ENCODE measurements at regions not wholly inside any gene's neighbourhood (a gene's known extent, or its start where the extent isn't known, plus 50 kb on each side); places are given as distances from the start of the nearest gene placed in this dataset.

DNA sequence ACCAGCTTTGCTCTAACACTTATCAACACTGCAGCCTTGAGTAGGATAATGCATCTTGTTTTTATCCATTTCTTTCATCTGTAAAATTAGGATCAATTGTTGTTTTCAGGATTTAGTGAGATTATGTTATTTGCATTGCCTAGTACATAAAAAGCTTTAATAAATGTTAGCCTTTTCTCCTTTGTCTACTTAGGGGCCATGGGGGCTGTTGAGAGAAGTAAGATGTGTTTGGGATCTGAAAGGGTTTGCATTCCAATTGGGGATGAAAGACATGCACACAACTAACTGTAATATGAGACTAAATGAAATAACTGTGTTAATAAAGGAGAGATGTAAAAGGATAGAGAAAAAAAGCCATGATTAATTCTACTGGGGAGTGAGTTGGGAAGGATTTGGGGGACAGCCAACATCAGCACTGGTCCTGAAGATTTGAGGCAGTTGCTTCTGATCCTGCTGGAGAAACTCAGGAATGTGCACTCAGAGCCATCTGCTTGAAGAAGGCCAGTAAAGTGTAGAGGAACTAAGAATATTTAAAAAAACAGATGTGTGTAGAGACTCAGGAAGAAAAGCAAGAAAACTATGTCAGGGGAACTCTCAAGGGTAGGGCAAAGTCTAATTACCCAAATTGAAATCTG lies 236.3 kb downstream of the OLFM4 start:
- no peak overlapping the region for H3K4me3 ChIP-seq (ENCODE audit: low read depth in 1 of 2, low read length in 2 of 2)
- no peaks in the 10 kb centered on the region for H3K27me3 ChIP-seq (ENCODE audit: insufficient read depth, low read length, poor library complexity)
- ATAC-seq (ENCODE audit: insufficient read depth, low read depth), result no peak
- no peak overlapping the region for H3K4me2 ChIP-seq (ENCODE audit: insufficient read depth, low read length)
- no peaks in the 10 kb centered on the region for H3K9me3 ChIP-seq (ENCODE audit: insufficient read depth, low read length, severe bottlenecking)
- no peak overlapping the region for H3K27ac ChIP-seq (ENCODE audit: low read length)
- DNase-seq, result no peak
- no peaks in the 10 kb centered on the region for H3K4me1 ChIP-seq (ENCODE audit: insufficient read depth, low read length)
- no peaks in the 10 kb centered on the region for H3K79me2 ChIP-seq (ENCODE audit: insufficient read depth, low read length)
- TF ChIP-seq, protein P1, sequence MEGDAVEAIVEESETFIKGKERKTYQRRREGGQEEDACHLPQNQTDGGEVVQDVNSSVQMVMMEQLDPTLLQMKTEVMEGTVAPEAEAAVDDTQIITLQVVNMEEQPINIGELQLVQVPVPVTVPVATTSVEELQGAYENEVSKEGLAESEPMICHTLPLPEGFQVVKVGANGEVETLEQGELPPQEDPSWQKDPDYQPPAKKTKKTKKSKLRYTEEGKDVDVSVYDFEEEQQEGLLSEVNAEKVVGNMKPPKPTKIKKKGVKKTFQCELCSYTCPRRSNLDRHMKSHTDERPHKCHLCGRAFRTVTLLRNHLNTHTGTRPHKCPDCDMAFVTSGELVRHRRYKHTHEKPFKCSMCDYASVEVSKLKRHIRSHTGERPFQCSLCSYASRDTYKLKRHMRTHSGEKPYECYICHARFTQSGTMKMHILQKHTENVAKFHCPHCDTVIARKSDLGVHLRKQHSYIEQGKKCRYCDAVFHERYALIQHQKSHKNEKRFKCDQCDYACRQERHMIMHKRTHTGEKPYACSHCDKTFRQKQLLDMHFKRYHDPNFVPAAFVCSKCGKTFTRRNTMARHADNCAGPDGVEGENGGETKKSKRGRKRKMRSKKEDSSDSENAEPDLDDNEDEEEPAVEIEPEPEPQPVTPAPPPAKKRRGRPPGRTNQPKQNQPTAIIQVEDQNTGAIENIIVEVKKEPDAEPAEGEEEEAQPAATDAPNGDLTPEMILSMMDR (IDR thresholded peaks at IDR 0.05; ENCODE audit: borderline replicate concordance, extremely low read depth, low read length, poor library complexity, severe bottlenecking), result no peak
- no peak for TF ChIP-seq EZH2 (IDR thresholded peaks at IDR 0.05; ENCODE audit: borderline replicate concordance, low read depth, low read length, severe bottlenecking)
- H3K9ac ChIP-seq (ENCODE audit: low read depth, low read length), result no peak overlapping the region
- H3K36me3 ChIP-seq (ENCODE audit: insufficient read depth, low read length), result no peaks in the 10 kb centered on the region
- H2AFZ ChIP-seq (ENCODE audit: low read depth, low read length), result no peak overlapping the region
- no peaks in the 10 kb centered on the region for H4K20me1 ChIP-seq (ENCODE audit: insufficient read depth, low read length)

DNA sequence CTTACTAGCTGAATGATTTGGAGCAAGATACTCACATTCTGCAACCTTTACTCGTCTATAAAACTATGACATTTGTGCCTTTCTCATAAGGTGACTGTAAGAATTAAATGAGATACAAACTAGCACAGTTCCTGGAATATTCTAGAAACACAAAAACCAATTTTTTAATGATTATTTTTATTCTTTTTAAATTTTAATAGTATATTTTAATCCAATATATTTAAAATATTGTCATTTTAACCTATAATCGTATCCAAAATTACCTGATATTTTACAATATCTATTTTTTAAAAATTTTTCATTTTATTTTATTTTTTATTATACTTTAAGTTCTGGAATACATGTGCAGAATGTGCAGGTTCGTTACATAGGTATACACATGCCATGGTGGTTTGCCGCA lies 238.1 kb downstream of the OLFM4 start:
- Histone ChIP-seq H3K4me3 (ENCODE audit: low read depth in 1 of 2, low read length in 2 of 2) (no peak overlapping the region), H2AFZ (ENCODE audit: low read depth, low read length) (no peak overlapping the region), H3K27ac (ENCODE audit: low read length) (no peak overlapping the region), H3K79me2 (ENCODE audit: insufficient read depth, low read length) (no peaks in the 10 kb centered on the region), H3K4me1 (ENCODE audit: insufficient read depth, low read length) (no peaks in the 10 kb centered on the region), H3K27me3 (ENCODE audit: insufficient read depth, low read length, poor library complexity) (no peaks in the 10 kb centered on the region), H4K20me1 (ENCODE audit: insufficient read depth, low read length) (no peaks in the 10 kb centered on the region), H3K9ac (ENCODE audit: low read depth, low read length) (no peak overlapping the region), H3K4me2 (ENCODE audit: insufficient read depth, low read length) (no peak overlapping the region), H3K36me3 (ENCODE audit: insufficient read depth, low read length) (no peaks in the 10 kb centered on the region), H3K9me3 (ENCODE audit: insufficient read depth, low read length, severe bottlenecking) (no peaks in the 10 kb centered on the region)
- no peak for TF ChIP-seq EZH2 (IDR thresholded peaks at IDR 0.05; ENCODE audit: borderline replicate concordance, low read depth, low read length, severe bottlenecking)
- TF ChIP-seq, protein P1 (IDR thresholded peaks at IDR 0.05; ENCODE audit: borderline replicate concordance, extremely low read depth, low read length, poor library complexity, severe bottlenecking), result no peak
- DNase-seq (no peak), ATAC-seq (ENCODE audit: insufficient read depth, low read depth) (no peak)

DNA sequence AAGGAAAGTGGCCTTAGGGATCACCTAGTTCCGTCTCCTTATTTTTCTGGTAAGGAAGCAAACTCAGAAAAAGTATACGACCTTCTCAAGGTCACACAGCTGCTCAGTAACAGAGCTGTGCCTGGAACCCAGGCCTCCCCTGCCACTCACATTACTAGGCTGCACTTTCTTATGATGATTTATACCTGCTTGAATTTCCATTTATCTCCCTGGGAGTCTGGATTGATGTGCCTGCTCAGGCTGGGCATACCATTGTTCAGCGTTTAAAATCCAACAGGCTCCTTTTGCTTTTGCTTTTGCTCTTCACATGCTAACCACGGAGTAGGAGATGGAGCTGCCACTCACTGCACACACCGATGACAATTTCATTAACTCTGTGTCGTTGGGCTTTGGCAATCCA lies 241.0 kb downstream of the OLFM4 start:
- no peaks in the 10 kb centered on the region for H3K79me2 ChIP-seq (ENCODE audit: insufficient read depth, low read length)
- no peaks in the 10 kb centered on the region for H4K20me1 ChIP-seq (ENCODE audit: insufficient read depth, low read length)
- no peaks in the 10 kb centered on the region for H3K27me3 ChIP-seq (ENCODE audit: insufficient read depth, low read length, poor library complexity)
- TF ChIP-seq, protein P1 (IDR thresholded peaks at IDR 0.05; ENCODE audit: borderline replicate concordance, extremely low read depth, low read length, poor library complexity, severe bottlenecking), result no peak
- no peak for TF ChIP-seq EZH2 (IDR thresholded peaks at IDR 0.05; ENCODE audit: borderline replicate concordance, low read depth, low read length, severe bottlenecking)
- H3K36me3 ChIP-seq (ENCODE audit: insufficient read depth, low read length), result no peaks in the 10 kb centered on the region
- no peak overlapping the region for H3K9ac ChIP-seq (ENCODE audit: low read depth, low read length)
- no peaks in the 10 kb centered on the region for H3K9me3 ChIP-seq (ENCODE audit: insufficient read depth, low read length, severe bottlenecking)
- H2AFZ ChIP-seq (ENCODE audit: low read depth, low read length), result no peak overlapping the region
- ATAC-seq (ENCODE audit: insufficient read depth, low read depth), result no peak
- no peak overlapping the region for H3K27ac ChIP-seq (ENCODE audit: low read length)
- no peaks in the 10 kb centered on the region for H3K4me1 ChIP-seq (ENCODE audit: insufficient read depth, low read length)
- DNase-seq, result no peak
- H3K4me3 ChIP-seq (ENCODE audit: low read depth in 1 of 2, low read length in 2 of 2), result no peak overlapping the region
- H3K4me2 ChIP-seq (ENCODE audit: insufficient read depth, low read length), result no peak overlapping the region
